ENCODE measurements at regions not wholly inside any gene's neighbourhood (a gene's known extent, or its start where the extent isn't known, plus 50 kb on each side); places are given as distances from the start of the nearest gene placed in this dataset.

DNA sequence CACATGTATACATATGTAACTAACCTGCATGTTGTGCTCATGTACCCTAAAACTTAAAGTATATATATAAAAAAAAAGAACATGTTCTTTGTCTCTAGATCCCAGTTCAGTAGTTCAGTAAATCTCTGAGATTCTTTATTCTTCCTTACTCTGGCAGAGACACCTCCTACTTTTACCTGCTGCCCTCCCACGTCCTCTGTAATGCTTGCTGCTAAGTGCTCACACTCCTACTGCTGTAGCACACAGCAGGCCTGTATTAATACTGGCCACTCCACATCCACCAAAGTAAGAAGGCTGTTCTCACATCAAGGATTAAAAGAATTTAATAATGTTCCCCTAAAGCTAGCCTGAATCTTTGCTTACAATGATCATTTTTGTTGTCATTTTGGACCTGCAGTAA is 648.4 kb upstream of the EYS start:
- H3K27ac ChIP-seq (ENCODE audit: low read depth in 1 of 2, low read length in 2 of 2) = no peak overlapping the region
- ATAC-seq (ENCODE audit: low FRiP score) (no peak), DNase-seq (no peak)
- no peaks in the 10 kb centered on the region for H3K4me1 ChIP-seq (ENCODE audit: control insufficient read depth in 1 of 2, insufficient read depth in 2 of 2, low read length in 2 of 2)
- H3K27me3 ChIP-seq (ENCODE audit: control insufficient read depth in 1 of 2, insufficient read depth in 2 of 2, low read length in 1 of 2) = no peaks in the 10 kb centered on the region
- intact Hi-C loops (cut with DNase I) = no loop called here
- H3K36me3 ChIP-seq (ENCODE audit: control insufficient read depth in 1 of 2, insufficient read depth in 2 of 2, low read length in 1 of 2) = no peaks in the 10 kb centered on the region
- no peaks in the 10 kb centered on the region for H3K9me3 ChIP-seq (ENCODE audit: control insufficient read depth, low read length)
- WGBS, 2 donors = 75 to 79% methylated on average over 1 of the region's 1 CpG
- no peak overlapping the region for H3K4me3 ChIP-seq (ENCODE audit: low read length in 2 of 2)

DNA sequence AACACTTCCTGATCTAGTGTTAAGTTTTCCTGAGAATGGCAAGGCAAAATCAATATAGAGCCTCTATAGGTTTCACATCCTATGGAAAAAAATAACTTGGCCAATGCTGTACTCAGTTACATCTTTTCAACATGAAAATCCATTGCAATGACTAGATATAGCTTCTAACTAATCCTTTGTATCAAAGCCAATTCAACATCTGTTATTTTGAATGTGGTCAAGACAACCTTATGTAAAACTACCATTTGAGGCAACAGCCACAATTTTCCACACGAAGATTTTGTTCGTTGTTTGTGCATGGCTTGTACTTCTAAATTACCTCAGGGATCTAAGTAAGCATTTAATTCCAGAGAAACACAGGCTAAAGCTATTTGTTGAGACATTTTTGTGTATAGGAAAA is 637.8 kb upstream of the EYS start:
- Histone ChIP-seq H3K36me3 (ENCODE audit: control insufficient read depth in 1 of 2, insufficient read depth in 2 of 2, low read length in 1 of 2) (no peaks in the 10 kb centered on the region), H3K9me3 (ENCODE audit: control insufficient read depth, low read length) (no peaks in the 10 kb centered on the region), H3K27ac (ENCODE audit: low read depth in 1 of 2, low read length in 2 of 2) (no peak overlapping the region), H3K4me1 (ENCODE audit: control insufficient read depth in 1 of 2, insufficient read depth in 2 of 2, low read length in 2 of 2) (no peaks in the 10 kb centered on the region), H3K27me3 (ENCODE audit: control insufficient read depth in 1 of 2, insufficient read depth in 2 of 2, low read length in 1 of 2) (peaks cover 0 to 1% of the 10 kb centered on the region in 2 donors), H3K4me3 (ENCODE audit: low read length in 2 of 2) (no peak overlapping the region)
- WGBS, 2 donors = 43 to 66% methylated on average over 2 of the region's 2 CpGs
- no peak for ATAC-seq (ENCODE audit: low FRiP score)
- intact Hi-C loops (cut with DNase I) = no loop called here
- DNase-seq = no peak

DNA sequence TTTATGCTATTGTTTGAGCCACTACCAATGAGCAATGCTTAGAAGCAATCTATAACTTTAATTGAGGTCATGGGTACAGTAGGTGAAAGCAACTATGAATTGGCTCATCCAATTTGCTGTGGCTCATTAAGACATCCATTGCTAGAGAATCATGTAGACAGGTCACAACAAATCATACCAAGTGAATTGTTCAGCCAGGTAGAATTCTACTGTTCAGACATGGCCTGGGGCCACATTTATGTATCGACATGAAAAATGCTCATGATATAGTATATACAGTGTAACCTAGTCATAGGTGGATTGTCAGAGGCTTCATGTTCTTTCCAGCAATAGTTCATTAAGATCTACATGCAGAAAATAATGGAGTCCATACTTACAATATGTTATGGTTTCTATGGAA is 633.7 kb upstream of the EYS start:
- Histone ChIP-seq H3K36me3 (ENCODE audit: control insufficient read depth in 1 of 2, insufficient read depth in 2 of 2, low read length in 1 of 2) (no peaks in the 10 kb centered on the region), H3K27ac (ENCODE audit: low read depth in 1 of 2, low read length in 2 of 2) (no peak overlapping the region), H3K4me1 (ENCODE audit: control insufficient read depth in 1 of 2, insufficient read depth in 2 of 2, low read length in 2 of 2) (no peaks in the 10 kb centered on the region), H3K27me3 (ENCODE audit: control insufficient read depth in 1 of 2, insufficient read depth in 2 of 2, low read length in 1 of 2) (peaks cover 0 to under 1% of the 10 kb centered on the region in 2 donors), H3K9me3 (ENCODE audit: control insufficient read depth, low read length) (no peaks in the 10 kb centered on the region), H3K4me3 (ENCODE audit: low read length in 2 of 2) (no peak overlapping the region)
- ATAC-seq (ENCODE audit: low FRiP score) (no peak), DNase-seq (no peak)
- 90 to 91% methylated on average over 1 of the region's 1 CpG for WGBS, 2 donors
- intact Hi-C loops (cut with DNase I) = no loop called here

DNA sequence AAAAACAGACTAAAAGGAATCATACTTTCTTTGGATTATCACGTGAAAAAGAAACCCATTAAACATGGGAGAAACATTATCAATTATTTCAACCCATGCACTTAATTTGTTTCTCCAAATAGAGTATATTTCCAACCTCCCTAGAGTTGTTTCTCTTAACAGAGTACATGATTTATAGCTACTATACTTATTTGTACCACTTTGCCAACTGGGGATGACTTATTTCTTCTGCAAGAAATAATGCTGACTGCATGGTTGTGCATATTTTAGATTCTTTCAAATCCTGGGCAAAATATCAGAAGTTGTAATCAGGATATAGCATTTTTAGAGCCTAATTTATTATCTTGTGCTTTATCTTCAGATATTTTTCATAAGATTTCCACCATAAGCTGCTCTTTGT is 629.1 kb upstream of the EYS start:
- no peaks in the 10 kb centered on the region for H3K36me3 ChIP-seq (ENCODE audit: control insufficient read depth in 1 of 2, insufficient read depth in 2 of 2, low read length in 1 of 2)
- H3K4me3 ChIP-seq (ENCODE audit: low read length in 2 of 2) = no peak overlapping the region
- 6 to 25% methylated on average over 1 of the region's 1 CpG for WGBS, 2 donors
- intact Hi-C loops (cut with DNase I) = no loop called here
- no peaks in the 10 kb centered on the region for H3K27me3 ChIP-seq (ENCODE audit: control insufficient read depth in 1 of 2, insufficient read depth in 2 of 2, low read length in 1 of 2)
- no peak overlapping the region for H3K27ac ChIP-seq (ENCODE audit: low read depth in 1 of 2, low read length in 2 of 2)
- H3K4me1 ChIP-seq (ENCODE audit: control insufficient read depth in 1 of 2, insufficient read depth in 2 of 2, low read length in 2 of 2) = no peaks in the 10 kb centered on the region
- ATAC-seq (ENCODE audit: low FRiP score) = no peak
- no peaks in the 10 kb centered on the region for H3K9me3 ChIP-seq (ENCODE audit: control insufficient read depth, low read length)
- no peak for DNase-seq

DNA sequence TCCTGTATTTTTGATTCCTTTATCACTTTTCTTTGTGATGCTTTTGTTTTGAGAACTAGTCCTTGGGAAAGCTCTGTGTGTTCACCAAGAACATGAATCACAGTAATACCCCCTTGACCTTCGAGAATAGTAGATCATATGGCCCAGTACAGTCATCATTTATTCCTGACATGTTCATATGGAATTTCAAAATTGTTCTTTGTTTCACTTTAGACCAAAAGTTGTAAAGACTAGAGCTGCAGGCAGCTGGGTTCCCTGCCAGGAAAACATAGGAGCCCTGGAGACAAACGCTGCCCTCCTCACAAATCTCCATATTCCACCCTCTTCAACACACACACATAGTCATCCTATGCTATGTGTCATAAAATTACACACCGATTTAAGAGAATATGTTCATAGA is 621.2 kb upstream of the EYS start:
- intact Hi-C loops (cut with DNase I) = no loop called here
- ATAC-seq (ENCODE audit: low FRiP score) (no peak), DNase-seq (no peak)
- Histone ChIP-seq H3K4me1 (ENCODE audit: control insufficient read depth in 1 of 2, insufficient read depth in 2 of 2, low read length in 2 of 2) (no peaks in the 10 kb centered on the region), H3K27ac (ENCODE audit: low read depth in 1 of 2, low read length in 2 of 2) (no peak overlapping the region), H3K27me3 (ENCODE audit: control insufficient read depth in 1 of 2, insufficient read depth in 2 of 2, low read length in 1 of 2) (no peaks in the 10 kb centered on the region), H3K4me3 (ENCODE audit: low read length in 2 of 2) (no peak overlapping the region), H3K36me3 (ENCODE audit: control insufficient read depth in 1 of 2, insufficient read depth in 2 of 2, low read length in 1 of 2) (no peaks in the 10 kb centered on the region), H3K9me3 (ENCODE audit: control insufficient read depth, low read length) (no peaks in the 10 kb centered on the region)
- WGBS, 2 donors = 18 to 33% methylated on average over 3 of the region's 3 CpGs

DNA sequence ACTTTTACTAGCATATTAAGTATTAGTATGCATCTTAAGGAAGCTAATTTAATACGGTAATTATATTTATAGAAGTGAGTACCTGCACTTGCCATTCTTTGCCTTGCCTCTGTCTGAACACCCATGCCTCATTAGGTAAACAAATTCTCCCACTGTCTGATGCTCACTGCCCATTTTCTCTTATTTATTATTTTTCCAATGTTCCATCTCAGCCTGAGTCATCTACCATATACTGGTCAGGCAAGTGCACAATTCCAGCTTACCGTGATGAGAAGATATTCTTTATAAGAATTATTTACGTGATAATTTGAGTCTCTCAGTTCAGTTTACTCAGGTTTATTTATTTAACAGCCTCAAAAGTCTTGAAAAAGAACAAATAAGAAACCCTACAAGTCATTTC is 619.2 kb upstream of the EYS start:
- no peaks in the 10 kb centered on the region for H3K9me3 ChIP-seq (ENCODE audit: control insufficient read depth, low read length)
- ATAC-seq (ENCODE audit: low FRiP score) (no peak), DNase-seq (no peak)
- intact Hi-C loops (cut with DNase I) = no loop called here
- H3K27me3 ChIP-seq (ENCODE audit: control insufficient read depth in 1 of 2, insufficient read depth in 2 of 2, low read length in 1 of 2) = no peaks in the 10 kb centered on the region
- 74 to 75% methylated on average over 3 of the region's 3 CpGs for WGBS, 2 donors
- no peaks in the 10 kb centered on the region for H3K4me1 ChIP-seq (ENCODE audit: control insufficient read depth in 1 of 2, insufficient read depth in 2 of 2, low read length in 2 of 2)
- no peak overlapping the region for H3K27ac ChIP-seq (ENCODE audit: low read depth in 1 of 2, low read length in 2 of 2)
- H3K4me3 ChIP-seq (ENCODE audit: low read length in 2 of 2) = no peak overlapping the region
- H3K36me3 ChIP-seq (ENCODE audit: control insufficient read depth in 1 of 2, insufficient read depth in 2 of 2, low read length in 1 of 2) = no peaks in the 10 kb centered on the region

DNA sequence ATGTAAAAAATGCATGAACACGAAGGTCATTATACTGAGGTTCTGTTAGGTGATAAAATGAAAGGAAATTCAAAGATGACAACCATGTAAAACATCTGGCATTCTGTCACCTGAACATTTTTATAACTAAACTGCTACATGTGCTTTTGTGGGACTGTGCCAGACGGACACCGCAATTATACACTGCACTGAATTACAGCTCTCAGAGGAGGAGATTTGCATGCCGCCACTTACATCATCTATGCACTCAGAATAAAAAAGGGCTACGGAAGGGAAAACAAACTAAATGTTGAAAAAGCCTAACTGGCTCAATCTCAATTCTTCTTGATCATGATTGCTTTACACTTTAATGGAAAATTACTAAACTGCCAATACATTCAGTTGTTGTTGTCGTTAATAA is 614.0 kb upstream of the EYS start:
- H3K36me3 ChIP-seq (ENCODE audit: control insufficient read depth in 1 of 2, insufficient read depth in 2 of 2, low read length in 1 of 2) = no peaks in the 10 kb centered on the region
- H3K4me3 ChIP-seq (ENCODE audit: low read length in 2 of 2) = no peak overlapping the region
- H3K4me1 ChIP-seq (ENCODE audit: control insufficient read depth in 1 of 2, insufficient read depth in 2 of 2, low read length in 2 of 2) = no peaks in the 10 kb centered on the region
- intact Hi-C loops (cut with DNase I) = no loop called here
- no peaks in the 10 kb centered on the region for H3K27me3 ChIP-seq (ENCODE audit: control insufficient read depth in 1 of 2, insufficient read depth in 2 of 2, low read length in 1 of 2)
- 62 to 72% methylated on average over 6 of the region's 6 CpGs for WGBS, 2 donors
- no peak overlapping the region for H3K27ac ChIP-seq (ENCODE audit: low read depth in 1 of 2, low read length in 2 of 2)
- ATAC-seq (ENCODE audit: low FRiP score) (no peak), DNase-seq (no peak)
- peaks cover 1% of the 10 kb centered on the region for H3K9me3 ChIP-seq (ENCODE audit: control insufficient read depth, low read length)

DNA sequence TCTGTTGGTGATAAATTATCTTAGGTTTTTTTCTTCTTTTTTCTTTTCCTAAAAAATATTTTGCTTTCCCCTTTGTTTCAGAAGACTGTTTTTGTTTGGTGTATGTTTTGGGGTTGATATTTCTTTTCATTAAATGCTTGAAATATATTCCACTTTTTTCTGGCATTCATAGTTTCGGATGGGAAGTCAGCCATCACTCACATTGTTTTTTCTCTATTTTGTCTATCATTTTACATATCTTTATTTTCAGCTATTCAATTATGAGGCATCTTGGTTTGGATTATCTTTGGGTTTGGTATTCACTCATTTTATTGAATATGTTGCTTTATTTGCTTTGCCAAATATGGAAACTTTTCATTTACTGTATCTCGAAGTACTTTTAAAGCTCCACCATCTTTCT is 600.5 kb upstream of the EYS start:
- intact Hi-C loops (cut with DNase I) = no loop called here
- ATAC-seq (ENCODE audit: low FRiP score) (no peak), DNase-seq (no peak)
- Histone ChIP-seq H3K4me3 (ENCODE audit: low read length in 2 of 2) (no peak overlapping the region), H3K36me3 (ENCODE audit: control insufficient read depth in 1 of 2, insufficient read depth in 2 of 2, low read length in 1 of 2) (no peaks in the 10 kb centered on the region), H3K4me1 (ENCODE audit: control insufficient read depth in 1 of 2, insufficient read depth in 2 of 2, low read length in 2 of 2) (no peaks in the 10 kb centered on the region), H3K27me3 (ENCODE audit: control insufficient read depth in 1 of 2, insufficient read depth in 2 of 2, low read length in 1 of 2) (no peaks in the 10 kb centered on the region), H3K27ac (ENCODE audit: low read depth in 1 of 2, low read length in 2 of 2) (no peak overlapping the region), H3K9me3 (ENCODE audit: control insufficient read depth, low read length) (no peaks in the 10 kb centered on the region)
- WGBS, 2 donors = 92 to 94% methylated on average over 2 of the region's 2 CpGs

DNA sequence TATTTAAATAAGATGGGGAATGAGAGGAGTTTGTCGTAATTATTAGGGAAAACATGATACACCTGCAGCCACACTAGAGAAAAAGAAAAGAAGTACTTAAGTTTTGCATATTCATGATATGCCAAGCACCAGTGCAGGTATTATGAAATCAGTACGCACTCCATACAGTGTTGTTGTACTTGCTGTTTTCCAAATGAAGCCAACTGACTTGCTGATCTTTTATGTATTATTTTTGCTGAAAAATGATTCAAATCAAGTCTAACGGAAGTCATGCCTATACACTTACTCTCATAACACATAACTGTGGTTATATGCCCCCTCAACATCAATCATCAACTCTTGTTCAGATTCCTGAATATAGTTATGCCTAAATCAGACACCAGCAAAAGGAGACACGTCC is 584.9 kb upstream of the EYS start:
- Histone ChIP-seq H3K4me1 (ENCODE audit: control insufficient read depth in 1 of 2, insufficient read depth in 2 of 2, low read length in 2 of 2) (no peaks in the 10 kb centered on the region), H3K9me3 (ENCODE audit: control insufficient read depth, low read length) (no peaks in the 10 kb centered on the region), H3K36me3 (ENCODE audit: control insufficient read depth in 1 of 2, insufficient read depth in 2 of 2, low read length in 1 of 2) (no peaks in the 10 kb centered on the region), H3K27ac (ENCODE audit: low read depth in 1 of 2, low read length in 2 of 2) (no peak overlapping the region), H3K27me3 (ENCODE audit: control insufficient read depth in 1 of 2, insufficient read depth in 2 of 2, low read length in 1 of 2) (no peaks in the 10 kb centered on the region), H3K4me3 (ENCODE audit: low read length in 2 of 2) (no peak overlapping the region)
- DNase-seq = no peak
- intact Hi-C loops (cut with DNase I) = no loop called here
- ATAC-seq (ENCODE audit: low FRiP score) = no peak
- WGBS, 2 donors = 49 to 58% methylated on average over 4 of the region's 4 CpGs

Data from aorta (tissue), 5 donors.